IMR-90 (cell line): ENCODE measurements at regions not wholly inside any gene's neighbourhood (a gene's known extent, or its start where the extent isn't known, plus 50 kb on each side); places are given as distances from the start of the nearest gene placed in this dataset.
"Not testable (repeated sequence)": the region's sequence is repeated elsewhere in the genome, so short reads cannot be mapped to it uniquely, and the experiment has no call there.

Experiments used
- ATAC-seq: fragments of 200-7000 bp; cut with Tn5 transposase; 2 replicates; pipeline ENCODE4 v1.9.1; 2020; ENCODE audit warnings: low read depth, mild to moderate bottlenecking, moderate library complexity
- BruUV-seq: library from RNA; stranded (reverse); fragments of 400-500 nt; replicated peaks from 2 replicates; lab custom pipeline; 2021; lab: Mats Ljungman, UMichigan
- CTCF ChIA-PET: fragments of 300-600 bp; formaldehyde crosslinking; extraction: SDS; loops from one replicate; lab custom pipeline; 2021; ENCODE audit warnings: antibody characterized with exemption; lab: Yijun Ruan, JAX
- POLR2A ChIA-PET: fragments of 300-600 bp; sonication (Branson Sonifier 250); formaldehyde crosslinking; loops from one replicate; lab custom pipeline; 2022; ENCODE audit warnings: antibody characterized with exemption; ENCODE audit not compliant: unreplicated experiment; lab: Charles Lee
- DNase-seq: peaks from one replicate; pipeline ENCODE4 v3.0.0; 2013
- H2AFZ ChIP-seq: replicated peaks from 2 replicates; pipeline ENCODE3; 2013; ENCODE audit warnings: low read length, mild to moderate bottlenecking; ENCODE audit not compliant: poor library complexity
- H2AK5ac ChIP-seq: 2 replicates; pipeline ENCODE4 v1.6.1; 2013; ENCODE audit warnings: low read depth, low read length, inconsistent platforms
- H2AK9ac ChIP-seq: replicated peaks from 2 replicates; pipeline ENCODE3; 2013; ENCODE audit warnings: mild to moderate bottlenecking, low read depth, low read length, moderate library complexity; ENCODE audit not compliant: poor library complexity
- H2BK120ac ChIP-seq: 2 replicates; pipeline ENCODE4 v1.6.1; 2013; ENCODE audit warnings: low read depth, low read length, inconsistent platforms
- H2BK15ac ChIP-seq: 3 replicates; pipeline ENCODE4 v1.6.1; 2013; ENCODE audit warnings: low read depth, low read length, inconsistent platforms
- H2BK20ac ChIP-seq: 2 replicates; pipeline ENCODE4 v1.6.1; 2013; ENCODE audit warnings: low read depth, mild to moderate bottlenecking, inconsistent platforms, low read length, moderate library complexity
- H2BK5ac ChIP-seq: 2 replicates; pipeline ENCODE4 v1.6.1; 2013; ENCODE audit warnings: mild to moderate bottlenecking, low read depth, low read length, inconsistent platforms; ENCODE audit not compliant: poor library complexity, severe bottlenecking
- H3K14ac ChIP-seq: replicated peaks from 2 replicates; pipeline ENCODE4 v1.6.1; 2013; ENCODE audit warnings: low read depth, low read length, inconsistent platforms
- H3K18ac ChIP-seq: 2 replicates; pipeline ENCODE4 v1.6.1; 2013; ENCODE audit warnings: low read depth, low read length, control low read depth
- H3K23ac ChIP-seq: 2 replicates; pipeline ENCODE4 v1.6.1; 2013; ENCODE audit warnings: low read depth, low read length, inconsistent platforms
- H3K27ac ChIP-seq: 2 replicates; pipeline ENCODE4 v1.5.1; 2013; ENCODE audit warnings: mild to moderate bottlenecking, control low read depth, low read length; ENCODE audit not compliant: insufficient read depth
- H3K27me3 ChIP-seq: 2 replicates; pipeline ENCODE4 v1.6.1; 2013; ENCODE audit warnings: low read length; ENCODE audit not compliant: control insufficient read depth, insufficient read depth
- H3K36me3 ChIP-seq: 2 replicates; pipeline ENCODE4 v1.6.1; 2013; ENCODE audit warnings: low read length, mixed read lengths; ENCODE audit not compliant: control insufficient read depth, insufficient read depth
- H3K4ac ChIP-seq: 2 replicates; pipeline ENCODE4 v1.6.1; 2013; ENCODE audit warnings: low read depth, low read length, inconsistent platforms
- H3K4me1 ChIP-seq: 2 replicates; pipeline ENCODE4 v1.6.1; 2013; ENCODE audit warnings: low read length, mixed read lengths; ENCODE audit not compliant: control insufficient read depth, insufficient read depth
- H3K4me2 ChIP-seq: 2 replicates; pipeline ENCODE4 v1.6.1; 2013; ENCODE audit warnings: low read depth, mild to moderate bottlenecking, control low read depth, low read length, moderate library complexity
- H3K4me3 ChIP-seq: 2 replicates; pipeline ENCODE4 v1.5.1; 2013; ENCODE audit warnings: low read depth, mild to moderate bottlenecking, control low read depth, low read length, moderate library complexity; ENCODE audit not compliant: insufficient read depth
- H3K56ac ChIP-seq: 2 replicates; pipeline ENCODE4 v1.6.1; 2013; ENCODE audit warnings: low read length, inconsistent platforms; ENCODE audit not compliant: insufficient read depth; ENCODE audit errors: extremely low read depth
- H3K79me1 ChIP-seq, 2 experiments: 2 replicates each; pipeline ENCODE4 v1.6.1; 2013; ENCODE audit warnings: low read length in 2 of 2, inconsistent platforms in 1 of 2, low read depth in 1 of 2
- H3K9ac ChIP-seq: 2 replicates; pipeline ENCODE4 v1.6.1; 2013; ENCODE audit warnings: low read depth, low read length, control low read depth
- H3K9me1 ChIP-seq: 2 replicates; pipeline ENCODE4 v1.6.1; 2013; ENCODE audit warnings: low read length, inconsistent platforms; ENCODE audit not compliant: insufficient read depth
- H3K9me3 ChIP-seq: 2 replicates; pipeline ENCODE4 v1.6.1; 2013; ENCODE audit warnings: low read length; ENCODE audit not compliant: control insufficient read depth, insufficient read depth
- H4K20me1 ChIP-seq: 2 replicates; pipeline ENCODE4 v1.6.1; 2013; ENCODE audit warnings: low read length, inconsistent platforms; ENCODE audit not compliant: insufficient read depth
- H4K5ac ChIP-seq: 2 replicates; pipeline ENCODE4 v1.6.1; 2013; ENCODE audit warnings: mild to moderate bottlenecking, low read depth, low read length, control low read depth
- H4K8ac ChIP-seq, 2 experiments: 2 replicates each; pipeline ENCODE4 v1.6.1; 2013; ENCODE audit warnings: low read depth in 2 of 2, low read length in 2 of 2, control low read depth in 1 of 2, inconsistent platforms in 1 of 2
- H4K91ac ChIP-seq: 2 replicates; pipeline ENCODE4 v1.6.1; 2013; ENCODE audit warnings: low read depth, low read length, inconsistent platforms; ENCODE audit not compliant: insufficient read depth
- CEBPB ChIP-seq: IDR thresholded peaks from 2 replicates; pipeline ENCODE4 v1.6.1; 2012; ENCODE audit warnings: low read depth, low read length, improper control_type of control experiment
- CTCF ChIP-seq: conservative IDR thresholded peaks from 2 replicates; pipeline ENCODE4 v1.5.1; 2012; ENCODE audit warnings: mild to moderate bottlenecking, low read depth, low read length, improper control_type of control experiment
- MAFK ChIP-seq: IDR thresholded peaks from 2 replicates; pipeline ENCODE4 v1.6.1; 2012; ENCODE audit warnings: low read depth, low read length, improper control_type of control experiment
- WGBS, 2 experiments: methylation state at CpG; one replicate each; pipeline versions ENCODE4 v1.1.5 to v1.1.7; 2013; ENCODE audit warnings: missing lambda C conversion rate in 2 of 2; ENCODE audit not compliant: insufficient read length in 1 of 2; ENCODE audit errors: extremely low coverage in 2 of 2; 5-methylcytosine and 5-hydroxymethylcytosine counted together
- dilution Hi-C: fragments of 300-500 bp; cut with HindIII; formaldehyde crosslinking; loops from one replicate; pipeline ENCODE4 v1.14.3; 2018; ENCODE audit warnings: low sequenced_read_pairs; ENCODE audit not compliant: unreplicated experiment
- in situ Hi-C: fragments of 300-500 bp; cut with MboI; formaldehyde crosslinking; loops from 3 replicates; pipeline ENCODE4 v1.14.3; 2019; ENCODE audit warnings: low sequenced_read_pairs, inconsistent platforms, mixed read lengths
- intact Hi-C: fragments of 100-400 bp; cut with micrococcal nuclease; formaldehyde crosslinking; loops from 2 replicates; pipeline ENCODE4 v1.10.0; 2022

GRCh38 chr5:62214701-62215100, 91.3 kb upstream of the KIF2A start:
- in situ Hi-C loops: no loop called here
- Histone ChIP-seq H3K79me1 (no peaks in the 10 kb centered on the region), H2AK5ac (no peak overlapping the region), H2AFZ (no peak overlapping the region), H4K91ac (no peak overlapping the region), H3K56ac (no peak overlapping the region), H2BK15ac (no peak overlapping the region), H3K4me2 (no peak overlapping the region), H3K36me3 (no peaks in the 10 kb centered on the region), H3K9ac (no peak overlapping the region), H4K8ac (no peak overlapping the region), H2BK20ac (no peak overlapping the region), H4K5ac (no peak overlapping the region), H3K4me1 (no peaks in the 10 kb centered on the region), H3K9me3 (no peaks in the 10 kb centered on the region), H3K4me3 (no peak overlapping the region), H4K20me1 (no peaks in the 10 kb centered on the region), H2BK120ac (no peak overlapping the region), H2BK5ac (no peak overlapping the region), H3K18ac (no peak overlapping the region), H3K9me1 (no peaks in the 10 kb centered on the region), H3K27me3 (no peaks in the 10 kb centered on the region), H3K4ac (no peak overlapping the region), H3K23ac (no peak overlapping the region), H2AK9ac (no peak overlapping the region), H3K14ac (no peak overlapping the region), H3K27ac (no peak overlapping the region)
- ATAC-seq (no peak), DNase-seq (no peak)
- WGBS, 2 experiments: no CpG with 5 or more reads among the region's 2 CpGs
- ChIA-PET CTCF (no interaction called here), POLR2A (no interaction called here)
- no TSS peak for BruUV-seq
- no peak for TF ChIP-seq CTCF
- no peak for TF ChIP-seq CEBPB
- no peak for TF ChIP-seq MAFK
- intact Hi-C loops: no loop called here
- dilution Hi-C loops: no loop called here

GRCh38 chr5:62216603-62217002, 89.4 kb upstream of the KIF2A start:
- POLR2A ChIA-PET, H3K27ac ChIP-seq, H3K4ac ChIP-seq, H3K9me1 ChIP-seq, H2BK15ac ChIP-seq, H3K27me3 ChIP-seq, intact Hi-C loops, H3K4me3 ChIP-seq, H4K20me1 ChIP-seq, in situ Hi-C loops, H3K14ac ChIP-seq, H3K4me2 ChIP-seq, H3K23ac ChIP-seq, H4K5ac ChIP-seq, H3K9ac ChIP-seq, H3K36me3 ChIP-seq, DNase-seq, CTCF ChIA-PET, H2AK5ac ChIP-seq, H2BK20ac ChIP-seq, H4K91ac ChIP-seq, H4K8ac ChIP-seq, ATAC-seq, H3K4me1 ChIP-seq, H2AK9ac ChIP-seq, H2AFZ ChIP-seq, H3K9me3 ChIP-seq, BruUV-seq, H2BK120ac ChIP-seq, dilution Hi-C loops, H3K18ac ChIP-seq, H3K56ac ChIP-seq, H3K79me1 ChIP-seq, H2BK5ac ChIP-seq: not testable (repeated sequence)
- WGBS, 2 experiments: no CpG with 5 or more reads among the region's 5 CpGs
